Naive B cell (primary cell): ENCODE measurements at regions not wholly inside any gene's neighbourhood (a gene's known extent, or its start where the extent isn't known, plus 50 kb on each side); places are given as distances from the start of the nearest gene placed in this dataset.
"Not testable (repeated sequence)": the region's sequence is repeated elsewhere in the genome, so short reads cannot be mapped to it uniquely, and the experiment has no call there.

Source experiments
- ATAC-seq, 2 donors: fragments of 150-1000 bp; cut with Tn5 transposase; 2 replicates each; pipeline ENCODE4 v1.10.0; 2021; ENCODE audit warnings: low read depth in 2 of 2, mild to moderate bottlenecking in 2 of 2, moderate library complexity in 2 of 2
- DNase-seq: peaks from one replicate; pipeline ENCODE4 v3.0.0; 2022
- H3K27ac Mint-ChIP-seq, 6 donors: one replicate each; pipeline ENCODE4 v1.8.0; 2020 to 2022; ENCODE audit warnings: mild to moderate bottlenecking in 6 of 6, mixed read lengths in 6 of 6, moderate library complexity in 5 of 6, inconsistent platforms in 2 of 6
- H3K27me3 Mint-ChIP-seq, 3 donors: one replicate each; pipeline ENCODE4 v1.8.0; 2021 to 2022; ENCODE audit warnings: mixed read lengths in 3 of 3, mild to moderate bottlenecking in 1 of 3
- H3K36me3 Mint-ChIP-seq, 2 donors: one replicate each; pipeline ENCODE4 v1.8.0; 2020 to 2022; ENCODE audit warnings: mixed read lengths in 2 of 2, inconsistent platforms in 1 of 2, mild to moderate bottlenecking in 1 of 2
- H3K4me1 Mint-ChIP-seq, 3 donors: one replicate each; pipeline ENCODE4 v1.8.0; 2020 to 2022; ENCODE audit warnings: mixed read lengths in 3 of 3, inconsistent platforms in 1 of 3, mild to moderate bottlenecking in 1 of 3, moderate library complexity in 1 of 3
- H3K4me3 Mint-ChIP-seq, 8 donors: one replicate each; pipeline ENCODE4 v1.8.0; 2020 to 2022; ENCODE audit warnings: mild to moderate bottlenecking in 8 of 8, mixed read lengths in 8 of 8, moderate library complexity in 8 of 8, inconsistent platforms in 2 of 8
- H3K9me3 Mint-ChIP-seq, 7 donors: one replicate each; pipeline ENCODE4 v1.8.0; 2020 to 2022; ENCODE audit warnings: mixed read lengths in 7 of 7, mild to moderate bottlenecking in 5 of 7, inconsistent platforms in 2 of 7, moderate library complexity in 1 of 7

DNA sequence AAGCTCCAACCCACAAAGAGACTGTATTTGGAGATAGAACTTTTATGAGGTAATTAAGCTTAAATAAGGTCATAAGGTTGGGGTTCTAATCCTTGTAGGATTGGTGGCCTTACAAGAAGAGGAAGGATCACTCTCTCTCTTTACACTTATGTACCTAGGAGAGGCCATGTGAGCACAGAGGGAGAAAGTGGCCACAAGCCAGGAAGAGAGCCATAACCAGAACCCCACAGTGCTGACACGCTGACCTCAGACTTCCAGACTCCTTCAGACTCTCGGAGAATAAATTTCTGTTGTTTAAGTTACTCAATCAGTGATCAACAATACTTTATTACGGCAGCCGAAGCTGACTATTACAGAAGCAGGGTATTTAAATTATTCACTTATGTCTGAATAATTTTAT lies 430.5 kb upstream of the EPHA7 start:
- ATAC-seq (no peak), DNase-seq (no peak)
- H3K4me3 Mint-ChIP-seq: no peak overlapping the region
- H3K4me1 Mint-ChIP-seq: no peaks in the 10 kb centered on the region
- H3K9me3 Mint-ChIP-seq: peaks cover 0 to 8% (median 3%) of the 10 kb centered on the region in 7 donors
- no peaks in the 10 kb centered on the region for H3K36me3 Mint-ChIP-seq
- no peaks in the 10 kb centered on the region for H3K27me3 Mint-ChIP-seq
- no peak overlapping the region for H3K27ac Mint-ChIP-seq

DNA sequence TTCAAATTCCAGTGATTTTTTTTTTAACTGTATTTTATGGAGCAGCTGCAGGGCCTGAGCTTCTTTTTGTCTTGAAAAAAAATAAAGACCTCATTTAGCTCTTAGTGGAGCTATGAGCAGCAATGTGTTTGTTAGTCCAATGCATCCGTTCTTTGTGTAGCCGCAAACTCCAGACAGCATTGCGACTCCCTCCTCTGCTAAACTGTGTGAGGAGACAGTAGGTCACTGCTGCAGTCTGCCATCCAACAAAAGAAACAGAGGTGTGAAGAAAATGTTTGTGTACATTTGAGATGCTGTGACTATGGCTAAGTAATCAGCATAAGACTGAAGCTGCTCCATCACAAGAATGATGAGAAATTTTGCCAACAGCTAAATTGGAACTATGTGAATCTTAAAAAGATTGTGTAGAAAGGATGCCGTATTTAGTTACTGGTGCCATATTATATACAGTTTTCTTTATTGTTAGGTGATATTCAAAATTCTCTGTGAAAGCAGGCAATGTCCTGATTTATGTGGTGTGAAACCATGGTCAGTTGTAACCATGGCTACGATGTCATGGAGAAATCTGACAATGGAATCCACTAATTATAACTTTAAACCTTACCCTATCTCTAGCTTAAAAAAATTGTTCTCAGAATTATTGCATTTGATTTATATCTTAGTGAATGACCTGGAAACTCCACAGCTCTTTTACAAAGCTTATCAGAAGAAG lies 428.8 kb upstream of the EPHA7 start:
- Mint-ChIP-seq H3K9me3 (peaks cover 0 to 7% (median 0%) of the 10 kb centered on the region in 7 donors), H3K4me1 (no peaks in the 10 kb centered on the region), H3K27me3 (no peaks in the 10 kb centered on the region), H3K4me3 (no peak overlapping the region), H3K36me3 (no peaks in the 10 kb centered on the region), H3K27ac (no peak overlapping the region)
- DNase-seq (no peak), ATAC-seq (no peak)

- Mint-ChIP-seq H3K9me3 (peaks cover 0 to 4% (median 0%) of the 10 kb centered on the region in 7 donors), H3K27ac (no peak overlapping the region), H3K36me3 (no peaks in the 10 kb centered on the region), H3K27me3 (no peaks in the 10 kb centered on the region), H3K4me3 (no peak overlapping the region), H3K4me1 (no peaks in the 10 kb centered on the region)
- ATAC-seq (no peak), DNase-seq (no peak)
Observed at GRCh38 chr6:93842178-93842577, 422.8 kb upstream of the EPHA7 start.

GRCh38 chr6:93835451-93836145 lies 416.2 kb upstream of the EPHA7 start:
- ATAC-seq: not testable (repeated sequence)

DNA sequence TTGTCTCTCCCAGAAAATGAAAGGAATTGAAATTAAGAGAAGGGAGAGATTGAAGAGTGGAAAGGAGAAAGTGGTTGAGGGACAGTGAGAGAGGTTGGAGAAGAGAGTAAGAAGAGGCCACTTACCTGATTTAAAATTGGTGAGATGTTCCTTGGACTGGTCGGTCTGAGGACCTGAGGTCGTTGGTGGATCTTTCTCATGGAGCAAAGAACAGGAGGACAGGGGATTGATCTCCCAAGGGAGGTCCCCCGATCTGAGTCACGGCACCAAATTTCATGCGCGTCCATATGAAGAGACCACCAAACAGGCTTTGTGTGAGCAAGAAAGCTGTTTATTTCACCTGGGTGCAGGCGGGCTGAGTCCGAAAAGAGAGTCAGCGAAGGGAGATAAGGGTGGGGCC lies 415.7 kb upstream of the EPHA7 start:
- not testable (repeated sequence) for DNase-seq, H3K36me3 Mint-ChIP-seq, H3K4me1 Mint-ChIP-seq, H3K4me3 Mint-ChIP-seq, ATAC-seq, H3K27ac Mint-ChIP-seq, H3K27me3 Mint-ChIP-seq
- peaks cover 0 to 13% (median 8%) of the 10 kb centered on the region in 7 donors for H3K9me3 Mint-ChIP-seq

More at GRCh38 chr6:93835451-93836145, 416.2 kb upstream of the EPHA7 start:
- not testable (repeated sequence) for H3K27me3 Mint-ChIP-seq, H3K4me3 Mint-ChIP-seq, H3K4me1 Mint-ChIP-seq, H3K27ac Mint-ChIP-seq, DNase-seq, H3K36me3 Mint-ChIP-seq
- H3K9me3 Mint-ChIP-seq: peaks cover 0 to 13% (median 8%) of the 10 kb centered on the region in 7 donors

- not testable (repeated sequence) for ATAC-seq, H3K36me3 Mint-ChIP-seq, H3K4me1 Mint-ChIP-seq, H3K27ac Mint-ChIP-seq, DNase-seq, H3K27me3 Mint-ChIP-seq, H3K4me3 Mint-ChIP-seq
- peaks cover 0 to 13% (median 8%) of the 10 kb centered on the region in 7 donors for H3K9me3 Mint-ChIP-seq
Observed at GRCh38 chr6:93833326-93833725, 414.0 kb upstream of the EPHA7 start.

DNA sequence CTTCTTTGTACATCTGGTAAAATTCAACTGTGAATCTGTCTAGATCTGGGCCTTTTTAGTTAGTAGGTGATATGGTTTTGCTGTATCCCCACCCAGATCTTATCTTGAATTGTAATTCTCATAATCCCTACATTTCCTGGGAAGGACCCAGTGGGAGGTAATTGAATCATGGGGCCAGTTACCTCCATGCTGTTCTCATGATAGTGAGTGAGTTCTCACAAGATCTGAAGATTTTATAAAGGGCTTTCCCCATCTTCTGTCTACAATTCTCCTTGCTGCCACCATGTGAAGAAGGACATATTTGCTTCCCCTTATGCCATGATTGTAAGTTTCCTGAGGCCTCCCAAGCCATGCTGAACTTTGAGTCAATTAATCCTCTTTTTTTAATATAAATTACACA lies 410.4 kb upstream of the EPHA7 start:
- H3K4me3 Mint-ChIP-seq, ATAC-seq, H3K36me3 Mint-ChIP-seq, H3K27ac Mint-ChIP-seq, DNase-seq, H3K4me1 Mint-ChIP-seq, H3K27me3 Mint-ChIP-seq: not testable (repeated sequence)
- peaks cover 0 to 13% (median 4%) of the 10 kb centered on the region in 7 donors for H3K9me3 Mint-ChIP-seq

DNA sequence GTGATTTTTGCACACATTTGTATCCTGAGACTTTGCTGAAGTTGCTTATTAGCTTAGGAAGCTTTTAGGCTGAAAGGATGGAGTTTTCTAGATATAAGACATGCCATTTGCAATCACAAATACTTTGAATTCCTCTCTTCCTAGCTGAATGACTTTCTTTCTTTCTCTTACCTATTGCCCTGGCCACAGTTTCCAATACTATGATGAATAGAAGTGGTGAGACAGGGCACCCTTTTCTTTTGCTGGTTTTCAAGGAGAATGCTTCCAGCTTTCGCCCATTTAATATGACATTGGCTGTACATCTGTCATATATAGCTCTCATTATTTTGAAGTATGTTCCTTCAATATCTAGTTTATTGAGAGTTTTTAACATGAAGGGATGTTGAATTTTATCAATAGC lies 409.6 kb upstream of the EPHA7 start:
- H3K9me3 Mint-ChIP-seq: peaks cover 0 to 13% (median under 1%) of the 10 kb centered on the region in 7 donors
- H3K4me1 Mint-ChIP-seq: no peaks in the 10 kb centered on the region
- DNase-seq: no peak
- no peaks in the 10 kb centered on the region for H3K27me3 Mint-ChIP-seq
- no peaks in the 10 kb centered on the region for H3K36me3 Mint-ChIP-seq
- H3K27ac Mint-ChIP-seq: no peak overlapping the region
- no peak overlapping the region for H3K4me3 Mint-ChIP-seq
- ATAC-seq: no peak

DNA sequence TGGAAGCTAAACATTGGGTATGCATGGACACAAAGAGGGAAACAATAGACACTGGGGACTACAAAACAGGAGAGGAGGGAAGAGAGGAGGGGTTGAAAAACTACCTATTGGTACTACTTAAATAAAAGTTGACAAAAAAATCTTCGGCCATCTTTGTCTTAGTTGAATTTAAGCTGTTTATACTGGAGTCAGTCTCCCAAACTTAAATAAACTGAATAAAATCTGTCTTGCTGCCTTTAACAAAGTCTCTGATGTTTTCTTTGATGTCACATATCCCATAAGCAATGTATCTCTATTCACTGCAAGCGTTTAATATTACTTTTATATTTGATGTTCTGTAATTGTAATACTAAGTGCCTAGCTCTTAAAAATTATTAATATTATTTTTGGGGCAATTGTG lies 409.2 kb upstream of the EPHA7 start:
- no peak overlapping the region for H3K27ac Mint-ChIP-seq
- H3K4me3 Mint-ChIP-seq: no peak overlapping the region
- no peaks in the 10 kb centered on the region for H3K36me3 Mint-ChIP-seq
- DNase-seq (no peak), ATAC-seq (no peak)
- no peaks in the 10 kb centered on the region for H3K27me3 Mint-ChIP-seq
- H3K4me1 Mint-ChIP-seq: no peaks in the 10 kb centered on the region
- H3K9me3 Mint-ChIP-seq: peaks cover 0 to 13% (median 2%) of the 10 kb centered on the region in 7 donors

DNA sequence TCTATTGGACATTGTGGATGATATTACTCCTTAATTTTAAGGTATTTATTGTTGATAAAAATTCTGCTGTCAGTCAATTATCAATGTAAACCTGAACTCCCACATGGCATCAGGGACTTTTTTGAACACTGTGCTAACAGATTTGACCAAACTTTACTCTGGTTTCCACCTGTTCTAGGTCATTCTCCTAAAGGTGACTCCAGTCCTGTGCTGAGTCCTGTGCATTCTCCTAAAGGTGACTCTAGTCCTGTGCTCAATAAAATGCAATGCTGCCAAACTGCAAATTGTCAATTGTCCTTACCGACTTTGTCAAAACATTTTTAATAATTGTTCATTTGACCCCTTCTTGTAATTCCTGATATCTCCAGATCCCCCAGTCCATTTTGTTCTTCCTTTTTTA lies 408.4 kb upstream of the EPHA7 start:
- no peak overlapping the region for H3K4me3 Mint-ChIP-seq
- H3K9me3 Mint-ChIP-seq: peaks cover 0 to 13% (median 2%) of the 10 kb centered on the region in 7 donors
- DNase-seq (no peak), ATAC-seq (no peak)
- H3K27ac Mint-ChIP-seq: no peak overlapping the region
- no peaks in the 10 kb centered on the region for H3K36me3 Mint-ChIP-seq
- no peaks in the 10 kb centered on the region for H3K27me3 Mint-ChIP-seq
- H3K4me1 Mint-ChIP-seq: no peaks in the 10 kb centered on the region

- H3K27me3 Mint-ChIP-seq: no peaks in the 10 kb centered on the region
- peaks cover 0 to 5% (median 0%) of the 10 kb centered on the region in 7 donors for H3K9me3 Mint-ChIP-seq
Observed at GRCh38 chr6:93825950-93826349, 406.6 kb upstream of the EPHA7 start.

GRCh38 chr6:93823489-93823888 lies 404.1 kb upstream of the EPHA7 start:
- ATAC-seq (no peak), DNase-seq (no peak)
- H3K9me3 Mint-ChIP-seq: peaks cover 0 to 5% (median 0%) of the 10 kb centered on the region in 7 donors
- H3K4me3 Mint-ChIP-seq: no peak overlapping the region
- no peak overlapping the region for H3K27ac Mint-ChIP-seq
- no peaks in the 10 kb centered on the region for H3K4me1 Mint-ChIP-seq
- H3K27me3 Mint-ChIP-seq: no peaks in the 10 kb centered on the region
- no peaks in the 10 kb centered on the region for H3K36me3 Mint-ChIP-seq

More at GRCh38 chr6:93825950-93826349, 406.6 kb upstream of the EPHA7 start:
- peak overlapping the region in 1 of 6 donors; percentile 24 for H3K27ac Mint-ChIP-seq
- DNase-seq: no peak
- H3K36me3 Mint-ChIP-seq: no peaks in the 10 kb centered on the region
- ATAC-seq: no peak
- H3K4me1 Mint-ChIP-seq: no peaks in the 10 kb centered on the region
- H3K4me3 Mint-ChIP-seq: no peak overlapping the region

DNA sequence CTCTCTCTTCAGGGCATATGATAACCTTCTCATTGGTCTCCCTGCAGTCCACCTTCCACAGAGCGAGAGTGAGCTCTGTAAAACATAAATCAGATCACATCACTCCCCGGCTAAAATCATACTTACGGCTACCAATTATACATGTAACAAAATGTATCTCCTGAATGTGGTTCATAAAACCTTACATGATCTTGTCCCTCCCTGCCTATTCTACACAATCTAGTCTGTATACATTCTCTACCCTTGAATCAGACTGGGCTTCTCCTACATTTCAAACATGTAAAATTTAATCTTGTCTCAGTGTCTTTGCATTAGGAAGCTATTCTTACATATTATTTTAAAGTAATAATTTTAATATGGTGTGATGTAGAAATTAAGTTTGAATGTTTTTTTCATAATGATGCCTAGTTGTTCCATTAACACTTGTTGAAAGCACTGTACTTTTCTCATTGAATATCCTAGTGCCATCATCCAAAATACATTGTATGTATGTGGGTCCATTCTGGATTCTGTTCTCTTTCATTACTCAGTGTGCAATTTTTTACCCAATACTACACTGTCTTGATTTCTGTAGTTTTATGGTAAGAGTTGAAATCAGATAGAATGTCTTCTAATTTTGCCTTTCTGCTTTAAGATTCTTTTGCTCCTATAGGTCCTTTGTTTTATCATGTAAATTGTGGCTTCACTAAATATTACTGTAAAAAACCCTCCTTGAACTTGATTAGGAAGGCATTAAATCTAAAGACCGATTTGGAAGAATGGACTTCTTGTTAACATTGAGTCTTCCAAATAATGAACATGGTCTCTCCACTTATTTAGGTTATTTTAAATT lies 403.3 kb upstream of the EPHA7 start:
- Mint-ChIP-seq H3K4me1 (no peaks in the 10 kb centered on the region), H3K27ac (no peak overlapping the region), H3K27me3 (no peaks in the 10 kb centered on the region), H3K4me3 (no peak overlapping the region), H3K9me3 (peaks cover 0 to 5% (median 0%) of the 10 kb centered on the region in 7 donors), H3K36me3 (no peaks in the 10 kb centered on the region)
- DNase-seq (no peak), ATAC-seq (no peak)
